HG03442 (cell line): ENCODE measurements at regions not wholly inside any gene's neighbourhood (a gene's known extent, or its start where the extent isn't known, plus 50 kb on each side); places are given as distances from the start of the nearest gene placed in this dataset.
"Not testable (repeated sequence)": the region's sequence is repeated elsewhere in the genome, so short reads cannot be mapped to it uniquely, and the experiment has no call there.

Source experiments
- ATAC-seq: cut with Tn5 transposase; IDR thresholded peaks from one replicate; pipeline ENCODE4 v1.9.1; 2021; ENCODE audit warnings: mild to moderate bottlenecking, moderate library complexity; ENCODE audit not compliant: unreplicated experiment

GRCh38 chr18:11512096-11513025, 97.0 kb upstream of the SLC35G4 start:
- ATAC-seq: no peak

GRCh38 chr18:11511434-11512095, 97.8 kb upstream of the SLC35G4 start:
- ATAC-seq: peak; percentile 85

GRCh38 chr18:11506856-11507255, 102.5 kb upstream of the SLC35G4 start:
- no peak for ATAC-seq

- ATAC-seq: no peak
Observed at GRCh38 chr18:11505993-11506392, 103.4 kb upstream of the SLC35G4 start.

GRCh38 chr18:11504962-11505361, 104.4 kb upstream of the SLC35G4 start:
- no peak for ATAC-seq

- ATAC-seq: no peak
Observed at GRCh38 chr18:11502368-11502767, 107.0 kb upstream of the SLC35G4 start.

- no peak for ATAC-seq
Observed at GRCh38 chr18:11501352-11501751, 108.0 kb upstream of the SLC35G4 start.

- peak; percentile 92 for ATAC-seq
Observed at GRCh38 chr18:11500153-11501122, 109.0 kb upstream of the SLC35G4 start.

GRCh38 chr18:11498821-11499220, 110.6 kb upstream of the SLC35G4 start:
- ATAC-seq: no peak

GRCh38 chr18:11497585-11497984, 111.8 kb upstream of the SLC35G4 start:
- no peak for ATAC-seq

- no peak for ATAC-seq
Observed at GRCh38 chr18:11496526-11497172, 112.7 kb upstream of the SLC35G4 start.

GRCh38 chr18:11495441-11495840, 114.0 kb upstream of the SLC35G4 start:
- ATAC-seq: no peak

GRCh38 chr18:11494107-11494506, 115.3 kb upstream of the SLC35G4 start:
- no peak for ATAC-seq

- no peak for ATAC-seq
Observed at GRCh38 chr18:11489266-11489899, 120.0 kb upstream of the SLC35G4 start.

GRCh38 chr18:11488175-11488574, 121.2 kb upstream of the SLC35G4 start:
- no peak for ATAC-seq

- ATAC-seq: no peak
Observed at GRCh38 chr18:11487390-11487789, 122.0 kb upstream of the SLC35G4 start.

- ATAC-seq: no peak
Observed at GRCh38 chr18:11482271-11482670, 127.1 kb upstream of the SLC35G4 start.

GRCh38 chr18:11480692-11481091, 128.7 kb upstream of the SLC35G4 start:
- no peak for ATAC-seq

- ATAC-seq: not testable (repeated sequence)
Observed at GRCh38 chr18:11479031-11479430, 130.4 kb upstream of the SLC35G4 start.

- no peak for ATAC-seq
Observed at GRCh38 chr18:11470941-11471340, 138.5 kb upstream of the SLC35G4 start.
